ENCODE measurements at regions not wholly inside any gene's neighbourhood (a gene's known extent, or its start where the extent isn't known, plus 50 kb on each side); places are given as distances from the start of the nearest gene placed in this dataset.

DNA sequence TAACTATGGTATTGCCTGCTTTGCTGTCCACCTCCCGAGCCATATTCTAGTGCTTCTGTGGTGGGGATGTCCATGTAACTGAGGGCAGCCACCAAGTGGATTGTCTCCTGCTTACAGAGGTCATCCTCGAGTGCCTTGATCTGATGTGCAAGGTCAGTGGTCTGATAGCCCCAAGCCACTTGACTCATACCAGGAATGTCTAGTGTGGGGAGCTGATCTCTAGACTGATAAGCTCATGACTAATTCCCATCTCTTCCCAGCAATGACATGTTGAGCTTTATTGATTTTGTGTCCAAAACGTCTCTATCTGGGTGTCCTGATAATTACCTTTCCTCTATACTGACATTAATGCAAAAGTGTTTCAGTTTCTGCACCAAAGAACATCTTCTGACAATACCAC, 168.4 kb upstream of the WDR1 start (continued):
- TF ChIP-seq, protein P1, sequence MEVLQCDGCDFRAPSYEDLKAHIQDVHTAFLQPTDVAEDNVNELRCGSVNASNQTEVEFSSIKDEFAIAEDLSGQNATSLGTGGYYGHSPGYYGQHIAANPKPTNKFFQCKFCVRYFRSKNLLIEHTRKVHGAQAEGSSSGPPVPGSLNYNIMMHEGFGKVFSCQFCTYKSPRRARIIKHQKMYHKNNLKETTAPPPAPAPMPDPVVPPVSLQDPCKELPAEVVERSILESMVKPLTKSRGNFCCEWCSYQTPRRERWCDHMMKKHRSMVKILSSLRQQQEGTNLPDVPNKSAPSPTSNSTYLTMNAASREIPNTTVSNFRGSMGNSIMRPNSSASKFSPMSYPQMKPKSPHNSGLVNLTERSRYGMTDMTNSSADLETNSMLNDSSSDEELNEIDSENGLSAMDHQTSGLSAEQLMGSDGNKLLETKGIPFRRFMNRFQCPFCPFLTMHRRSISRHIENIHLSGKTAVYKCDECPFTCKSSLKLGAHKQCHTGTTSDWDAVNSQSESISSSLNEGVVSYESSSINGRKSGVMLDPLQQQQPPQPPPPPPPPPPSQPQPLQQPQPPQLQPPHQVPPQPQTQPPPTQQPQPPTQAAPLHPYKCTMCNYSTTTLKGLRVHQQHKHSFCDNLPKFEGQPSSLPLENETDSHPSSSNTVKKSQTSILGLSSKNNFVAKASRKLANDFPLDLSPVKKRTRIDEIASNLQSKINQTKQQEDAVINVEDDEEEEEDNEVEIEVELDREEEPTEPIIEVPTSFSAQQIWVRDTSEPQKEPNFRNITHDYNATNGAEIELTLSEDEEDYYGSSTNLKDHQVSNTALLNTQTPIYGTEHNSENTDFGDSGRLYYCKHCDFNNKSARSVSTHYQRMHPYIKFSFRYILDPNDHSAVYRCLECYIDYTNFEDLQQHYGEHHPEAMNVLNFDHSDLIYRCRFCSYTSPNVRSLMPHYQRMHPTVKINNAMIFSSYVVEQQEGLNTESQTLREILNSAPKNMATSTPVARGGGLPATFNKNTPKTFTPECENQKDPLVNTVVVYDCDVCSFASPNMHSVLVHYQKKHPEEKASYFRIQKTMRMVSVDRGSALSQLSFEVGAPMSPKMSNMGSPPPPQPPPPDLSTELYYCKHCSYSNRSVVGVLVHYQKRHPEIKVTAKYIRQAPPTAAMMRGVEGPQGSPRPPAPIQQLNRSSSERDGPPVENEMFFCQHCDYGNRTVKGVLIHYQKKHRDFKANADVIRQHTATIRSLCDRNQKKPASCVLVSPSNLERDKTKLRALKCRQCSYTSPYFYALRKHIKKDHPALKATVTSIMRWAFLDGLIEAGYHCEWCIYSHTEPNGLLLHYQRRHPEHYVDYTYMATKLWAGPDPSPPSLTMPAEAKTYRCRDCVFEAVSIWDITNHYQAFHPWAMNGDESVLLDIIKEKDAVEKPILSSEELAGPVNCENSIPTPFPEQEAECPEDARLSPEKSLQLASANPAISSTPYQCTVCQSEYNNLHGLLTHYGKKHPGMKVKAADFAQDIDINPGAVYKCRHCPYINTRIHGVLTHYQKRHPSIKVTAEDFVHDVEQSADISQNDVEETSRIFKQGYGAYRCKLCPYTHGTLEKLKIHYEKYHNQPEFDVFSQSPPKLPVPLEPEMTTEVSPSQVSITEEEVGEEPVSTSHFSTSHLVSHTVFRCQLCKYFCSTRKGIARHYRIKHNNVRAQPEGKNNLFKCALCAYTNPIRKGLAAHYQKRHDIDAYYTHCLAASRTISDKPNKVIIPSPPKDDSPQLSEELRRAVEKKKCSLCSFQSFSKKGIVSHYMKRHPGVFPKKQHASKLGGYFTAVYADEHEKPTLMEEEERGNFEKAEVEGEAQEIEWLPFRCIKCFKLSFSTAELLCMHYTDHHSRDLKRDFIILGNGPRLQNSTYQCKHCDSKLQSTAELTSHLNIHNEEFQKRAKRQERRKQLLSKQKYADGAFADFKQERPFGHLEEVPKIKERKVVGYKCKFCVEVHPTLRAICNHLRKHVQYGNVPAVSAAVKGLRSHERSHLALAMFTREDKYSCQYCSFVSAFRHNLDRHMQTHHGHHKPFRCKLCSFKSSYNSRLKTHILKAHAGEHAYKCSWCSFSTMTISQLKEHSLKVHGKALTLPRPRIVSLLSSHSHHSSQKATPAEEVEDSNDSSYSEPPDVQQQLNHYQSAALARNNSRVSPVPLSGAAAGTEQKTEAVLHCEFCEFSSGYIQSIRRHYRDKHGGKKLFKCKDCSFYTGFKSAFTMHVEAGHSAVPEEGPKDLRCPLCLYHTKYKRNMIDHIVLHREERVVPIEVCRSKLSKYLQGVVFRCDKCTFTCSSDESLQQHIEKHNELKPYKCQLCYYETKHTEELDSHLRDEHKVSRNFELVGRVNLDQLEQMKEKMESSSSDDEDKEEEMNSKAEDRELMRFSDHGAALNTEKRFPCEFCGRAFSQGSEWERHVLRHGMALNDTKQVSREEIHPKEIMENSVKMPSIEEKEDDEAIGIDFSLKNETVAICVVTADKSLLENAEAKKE (CRISPR knock-in tag; IDR thresholded peaks at IDR 0.05) = no peak
- TF ChIP-seq, protein P2, sequence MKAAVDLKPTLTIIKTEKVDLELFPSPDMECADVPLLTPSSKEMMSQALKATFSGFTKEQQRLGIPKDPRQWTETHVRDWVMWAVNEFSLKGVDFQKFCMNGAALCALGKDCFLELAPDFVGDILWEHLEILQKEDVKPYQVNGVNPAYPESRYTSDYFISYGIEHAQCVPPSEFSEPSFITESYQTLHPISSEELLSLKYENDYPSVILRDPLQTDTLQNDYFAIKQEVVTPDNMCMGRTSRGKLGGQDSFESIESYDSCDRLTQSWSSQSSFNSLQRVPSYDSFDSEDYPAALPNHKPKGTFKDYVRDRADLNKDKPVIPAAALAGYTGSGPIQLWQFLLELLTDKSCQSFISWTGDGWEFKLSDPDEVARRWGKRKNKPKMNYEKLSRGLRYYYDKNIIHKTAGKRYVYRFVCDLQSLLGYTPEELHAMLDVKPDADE (IDR thresholded peaks at IDR 0.05) = no peak
- TF ChIP-seq EZH2phosphoT487 (IDR thresholded peaks at IDR 0.05; ENCODE audit: unreplicated experiment) (no peak), EZH2 (IDR thresholded peaks at IDR 0.05; ENCODE audit: low read depth, unreplicated experiment) (no peak), JUNB (IDR thresholded peaks at IDR 0.05; ENCODE audit: unreplicated experiment) (no peak), POLR2AphosphoS5 (IDR thresholded peaks at IDR 0.05; ENCODE audit: low read depth) (no peak), CREB1 (CRISPR knock-in tag; IDR thresholded peaks at IDR 0.05; ENCODE audit: low read depth) (no peak)
- TF ChIP-seq, protein P3, sequence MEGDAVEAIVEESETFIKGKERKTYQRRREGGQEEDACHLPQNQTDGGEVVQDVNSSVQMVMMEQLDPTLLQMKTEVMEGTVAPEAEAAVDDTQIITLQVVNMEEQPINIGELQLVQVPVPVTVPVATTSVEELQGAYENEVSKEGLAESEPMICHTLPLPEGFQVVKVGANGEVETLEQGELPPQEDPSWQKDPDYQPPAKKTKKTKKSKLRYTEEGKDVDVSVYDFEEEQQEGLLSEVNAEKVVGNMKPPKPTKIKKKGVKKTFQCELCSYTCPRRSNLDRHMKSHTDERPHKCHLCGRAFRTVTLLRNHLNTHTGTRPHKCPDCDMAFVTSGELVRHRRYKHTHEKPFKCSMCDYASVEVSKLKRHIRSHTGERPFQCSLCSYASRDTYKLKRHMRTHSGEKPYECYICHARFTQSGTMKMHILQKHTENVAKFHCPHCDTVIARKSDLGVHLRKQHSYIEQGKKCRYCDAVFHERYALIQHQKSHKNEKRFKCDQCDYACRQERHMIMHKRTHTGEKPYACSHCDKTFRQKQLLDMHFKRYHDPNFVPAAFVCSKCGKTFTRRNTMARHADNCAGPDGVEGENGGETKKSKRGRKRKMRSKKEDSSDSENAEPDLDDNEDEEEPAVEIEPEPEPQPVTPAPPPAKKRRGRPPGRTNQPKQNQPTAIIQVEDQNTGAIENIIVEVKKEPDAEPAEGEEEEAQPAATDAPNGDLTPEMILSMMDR (conservative IDR thresholded peaks at IDR 0.05; ENCODE audit: low read depth in 2 of 2) = no peak

Measured in GM23338 (cell line).